Esophagus mucosa (tissue), 1 donor: ENCODE measurements at regions not wholly inside any gene's neighbourhood (a gene's known extent, or its start where the extent isn't known, plus 50 kb on each side); places are given as distances from the start of the nearest gene placed in this dataset.
A peak's percentile ranks its signal among the peaks of the same experiment; 100 is the strongest.

Experiments
- ATAC-seq: fragments of 200-7000 bp; cut with Tn5 transposase; one replicate; pipeline ENCODE4 v1.9.1; 2020
- donor health status: DM: yes; HTN: yes; CAD: no.

DNA sequence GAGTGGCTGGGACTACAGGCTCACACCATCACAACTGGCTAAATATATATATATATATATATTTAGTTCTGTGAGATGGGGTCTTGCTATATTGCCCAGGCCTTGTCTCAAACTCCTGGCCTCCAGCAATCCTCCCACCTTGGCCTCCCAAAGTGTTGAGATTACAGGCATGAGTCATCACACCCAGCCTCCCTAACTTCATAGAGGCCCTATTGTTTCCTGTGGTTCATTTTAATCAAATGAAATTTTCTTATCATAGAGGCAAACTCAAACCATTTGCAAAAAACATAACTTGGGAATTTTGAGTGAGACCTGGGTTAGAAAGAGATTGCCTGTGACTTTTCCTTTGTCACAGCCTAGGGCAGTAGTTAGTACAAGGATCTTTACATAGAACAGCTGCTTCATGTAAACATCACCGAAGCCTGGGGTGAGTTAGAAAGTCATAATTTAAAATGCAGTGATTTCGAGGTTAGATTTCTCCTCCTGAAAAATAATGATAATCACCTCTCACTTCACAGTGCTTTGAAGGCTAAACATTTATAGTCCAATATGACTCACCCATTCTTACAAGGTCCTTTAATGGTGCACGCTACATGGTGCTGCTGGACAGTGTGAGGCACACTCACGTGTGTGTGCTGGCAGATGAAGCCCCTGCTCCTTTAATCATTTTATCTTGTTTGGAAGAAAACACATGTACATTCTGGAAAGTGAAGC lies 188.9 kb downstream of the RHOU start:
- no peak for ATAC-seq

DNA sequence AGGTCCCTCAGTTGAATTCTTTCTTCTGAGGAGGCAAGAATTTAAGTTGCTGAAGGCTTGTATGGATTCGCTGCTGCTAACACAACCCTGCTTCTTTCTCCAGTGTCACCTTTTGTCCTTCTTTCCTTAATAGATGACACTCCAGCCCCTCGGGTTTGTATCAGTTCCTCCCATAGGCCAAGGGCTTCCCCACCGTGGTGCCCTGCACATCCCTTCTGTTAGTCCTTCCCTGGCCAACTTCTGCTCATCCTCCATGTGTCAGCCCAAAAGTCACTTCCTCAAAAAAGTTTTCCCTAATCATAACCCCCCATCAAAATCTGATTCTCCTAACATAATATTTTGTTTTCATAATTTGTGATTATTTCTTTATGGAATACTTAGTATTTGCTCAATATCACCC lies 190.4 kb downstream of the RHOU start:
- ATAC-seq: no peak

DNA sequence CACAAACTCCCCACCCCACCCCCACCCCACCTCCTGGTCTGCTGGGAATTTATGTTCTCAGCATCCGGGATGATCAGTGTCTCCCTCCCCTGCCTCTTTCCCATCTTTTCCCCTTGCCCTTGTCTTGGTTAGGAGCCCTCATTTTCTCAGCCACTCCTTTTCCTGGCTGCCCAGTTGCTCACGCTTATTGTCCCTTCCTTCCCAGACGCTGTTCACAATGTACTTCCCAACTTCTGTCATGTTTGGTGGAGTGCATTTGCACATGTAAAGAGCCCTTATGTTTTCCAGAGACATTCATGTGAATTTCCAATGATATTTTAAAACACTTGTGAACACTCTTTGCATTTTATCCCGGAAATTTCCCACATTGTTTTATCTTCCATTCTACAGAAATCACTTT lies 192.1 kb downstream of the RHOU start:
- ATAC-seq: no peak

DNA sequence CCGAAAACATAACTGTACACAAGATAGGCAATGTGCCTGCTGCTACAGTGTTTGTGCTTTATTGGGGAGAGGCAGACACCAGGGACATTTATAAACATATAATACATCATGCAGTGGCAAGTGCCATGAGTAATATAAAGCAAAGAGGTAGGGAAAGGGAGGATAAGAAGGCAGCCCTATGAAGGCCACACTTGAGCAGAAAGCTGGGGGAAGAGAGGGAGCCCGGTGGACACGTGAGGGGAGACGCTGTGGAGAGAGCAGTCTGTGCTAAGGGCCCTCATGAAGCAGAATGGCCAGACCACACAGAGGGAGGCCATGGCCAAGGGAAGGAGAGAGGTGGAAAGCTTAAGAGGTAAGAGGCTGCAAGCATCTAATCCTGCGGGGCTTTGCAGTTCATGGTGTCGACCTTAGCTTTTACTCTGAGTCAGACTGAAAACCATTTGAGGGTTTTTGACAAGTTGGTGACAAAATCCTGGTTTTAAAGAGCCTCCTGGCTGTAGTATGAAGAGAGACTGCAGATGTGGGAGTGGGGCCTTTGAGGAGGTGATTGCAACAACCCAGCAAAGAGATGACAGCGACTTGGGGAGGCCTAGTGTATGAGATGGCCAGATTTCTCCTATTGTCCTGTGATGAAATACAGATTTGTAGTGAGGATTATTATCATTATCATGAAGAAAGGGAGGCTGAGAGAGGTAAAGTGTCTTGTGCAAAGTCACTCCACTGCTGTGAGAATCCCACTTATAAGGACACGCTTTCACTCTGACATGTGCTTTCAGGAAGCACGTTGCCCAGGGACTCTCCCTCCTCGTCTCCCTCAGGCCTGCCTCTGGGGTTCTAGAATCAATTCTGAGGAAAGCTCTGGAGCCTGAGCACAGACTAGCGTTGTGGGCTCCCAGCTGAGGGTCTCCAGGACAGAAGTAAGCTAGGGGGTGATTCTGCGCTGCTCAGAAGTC lies 192.9 kb downstream of the RHOU start:
- ATAC-seq: no peak

DNA sequence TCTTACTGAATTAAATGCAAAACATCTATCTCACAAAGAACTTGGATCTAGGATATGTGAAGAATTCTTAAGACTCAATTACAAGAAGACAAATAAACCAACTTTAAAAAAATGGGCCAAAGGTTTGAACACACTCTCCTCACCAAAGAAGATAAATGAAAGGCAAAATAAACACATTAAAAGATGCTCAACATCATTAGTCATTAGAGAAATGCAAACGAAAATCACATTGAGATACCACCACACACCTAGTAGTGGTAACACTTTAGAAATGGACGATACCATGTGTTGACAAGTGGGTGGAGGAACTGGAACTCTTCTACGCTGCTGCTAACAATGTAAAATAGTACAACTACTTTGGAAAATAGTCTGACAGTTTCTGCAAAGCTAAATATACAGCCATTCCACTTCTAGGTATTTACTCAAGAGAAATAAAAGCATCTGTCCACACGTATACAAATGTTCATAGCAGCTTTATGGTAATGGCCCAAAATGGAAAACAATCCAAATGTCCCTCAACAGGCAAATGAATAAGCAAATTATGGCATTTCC lies 194.3 kb downstream of the RHOU start:
- no peak for ATAC-seq

DNA sequence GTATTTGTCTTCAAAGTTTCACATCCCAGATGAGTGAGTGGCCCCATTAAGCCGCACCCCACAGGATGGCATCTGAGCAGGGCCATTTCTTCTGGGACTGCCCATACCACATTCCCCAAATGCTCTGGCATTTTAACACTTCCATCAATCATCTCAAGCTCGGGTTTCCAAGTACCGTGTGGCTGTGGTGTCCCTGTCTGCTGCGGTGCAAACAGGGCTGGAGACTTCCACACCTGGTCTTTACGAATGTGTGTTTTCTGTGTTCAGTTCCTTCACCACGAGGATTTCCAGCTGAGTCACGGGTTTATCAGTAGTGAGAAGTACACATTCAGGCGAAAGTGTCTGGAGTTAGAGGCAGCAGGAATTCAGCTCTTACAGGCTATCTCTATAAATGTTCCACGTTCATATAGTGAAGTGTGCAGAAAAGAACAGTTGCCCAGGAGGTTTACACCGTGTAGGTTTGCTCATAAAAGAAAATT lies 195.2 kb downstream of the RHOU start:
- no peak for ATAC-seq

DNA sequence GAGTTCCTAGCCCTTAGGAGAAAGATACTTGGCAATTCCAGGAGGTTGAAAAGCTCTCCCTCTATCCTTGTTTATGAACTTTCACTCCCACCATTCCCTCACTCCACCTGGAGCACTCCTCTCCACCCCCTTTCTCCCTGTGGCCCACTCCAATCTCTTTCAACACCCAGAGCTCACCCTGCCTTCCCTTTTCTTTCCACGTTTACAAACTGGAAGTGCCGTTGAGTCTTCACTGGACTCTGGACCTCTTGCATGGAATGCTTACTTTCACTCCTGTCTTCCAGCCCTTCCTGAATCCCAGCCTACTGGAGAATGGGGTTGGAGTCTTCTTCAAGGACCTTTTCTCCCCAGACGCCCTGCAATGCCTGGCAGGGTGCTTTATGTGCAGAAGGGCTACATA lies 198.5 kb downstream of the RHOU start:
- no peak for ATAC-seq

DNA sequence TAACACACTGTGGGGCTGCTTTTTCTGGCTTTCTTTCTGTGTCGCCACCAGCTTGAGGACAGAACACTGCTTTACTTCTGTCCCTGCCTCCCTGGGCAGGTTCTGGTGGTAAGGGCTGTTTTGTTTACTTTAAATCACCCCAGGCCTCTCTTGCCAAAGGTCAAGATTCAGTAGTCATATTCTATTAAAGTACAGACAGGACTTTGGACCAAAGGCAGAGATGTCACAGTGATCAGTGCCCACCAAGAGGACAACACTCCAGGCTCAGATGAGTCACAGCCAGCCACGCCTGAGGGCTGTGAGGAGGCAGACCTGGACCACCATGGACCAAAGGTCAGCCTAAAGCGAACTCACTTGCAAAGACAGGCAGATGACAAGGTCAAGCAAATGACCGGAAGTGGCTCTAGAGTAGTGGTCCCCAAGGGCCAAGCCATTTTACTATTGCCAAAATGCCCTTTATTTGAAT lies 200.0 kb downstream of the RHOU start:
- ATAC-seq: no peak

DNA sequence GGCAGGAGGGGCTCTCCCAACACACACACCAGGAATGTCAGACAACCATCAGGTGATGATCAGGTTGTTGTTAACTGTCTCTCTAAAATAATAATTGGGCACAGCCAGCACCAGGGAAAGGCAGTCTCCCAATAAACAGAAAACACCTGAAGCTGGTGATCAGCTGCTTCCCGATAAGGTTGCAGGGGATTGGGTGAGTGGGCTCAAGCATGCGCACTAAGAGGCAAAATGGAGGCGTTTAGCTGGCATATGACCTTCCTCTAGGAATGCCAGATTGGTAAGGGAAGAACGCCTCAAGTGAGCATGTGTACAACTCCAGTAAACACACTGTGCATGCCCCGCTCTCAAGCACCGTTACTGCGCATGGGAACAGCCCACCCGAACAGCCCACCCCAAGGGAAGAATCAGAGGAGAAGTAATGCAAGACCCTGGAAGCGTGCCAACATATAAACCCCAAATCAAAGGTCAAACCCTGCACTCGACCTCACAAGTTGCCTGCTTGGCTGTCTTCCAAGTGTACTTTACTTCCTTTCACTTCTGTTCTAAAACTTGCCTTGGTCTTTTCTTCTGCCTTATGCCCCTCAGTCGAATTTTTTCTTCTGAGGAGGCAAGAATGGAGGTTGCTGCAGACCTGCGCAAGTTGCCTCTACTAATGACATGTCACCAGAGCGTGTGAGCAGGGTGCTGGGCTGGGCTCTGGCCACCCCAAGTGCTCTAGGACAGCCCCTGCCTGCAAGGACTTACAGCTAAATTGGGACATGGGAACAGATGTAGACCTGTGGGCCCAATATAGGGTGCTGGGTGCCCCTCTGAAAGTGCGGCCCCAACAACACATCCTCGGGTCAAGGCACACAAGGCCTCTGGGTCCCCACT lies 200.8 kb downstream of the RHOU start:
- no peak for ATAC-seq

DNA sequence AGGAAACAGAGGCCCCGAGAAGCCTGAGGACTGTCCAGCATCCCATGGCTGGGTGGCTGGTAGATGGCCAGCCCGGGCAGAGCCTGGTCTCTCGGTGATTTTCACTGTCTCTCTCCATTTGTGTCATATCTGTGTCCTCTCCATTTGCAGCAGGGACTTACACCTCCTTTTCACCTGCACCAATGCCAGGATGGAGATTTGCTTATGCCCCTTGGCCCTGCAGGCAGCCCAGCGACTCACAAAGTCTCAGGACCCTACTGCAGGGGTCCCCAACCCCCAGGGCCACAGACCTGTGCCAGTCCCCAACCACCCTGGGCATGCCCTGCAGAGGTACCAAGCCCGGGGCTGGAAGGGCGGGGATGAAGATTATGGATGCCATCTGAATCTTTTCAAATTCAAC lies 201.6 kb downstream of the RHOU start:
- no peak for ATAC-seq

DNA sequence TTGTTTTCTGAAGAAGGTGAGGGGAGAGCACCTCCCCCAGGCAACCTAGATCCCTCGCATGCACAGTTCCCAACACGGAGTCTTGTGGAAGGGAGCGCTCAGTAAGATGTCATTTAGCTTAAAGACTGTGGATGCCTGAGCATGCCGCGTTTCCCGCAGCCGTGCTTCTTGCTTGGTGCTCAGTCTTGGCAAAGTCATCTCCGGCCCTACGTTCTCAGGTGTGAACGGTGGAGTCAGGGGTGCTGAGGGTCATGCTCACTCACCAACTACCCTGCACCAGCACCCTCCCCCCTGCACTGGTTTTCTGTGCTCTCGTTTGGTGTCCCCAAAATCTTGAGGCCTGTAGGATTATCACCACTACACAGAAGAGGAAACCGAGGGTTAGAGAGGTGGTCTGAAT lies 202.1 kb downstream of the RHOU start:
- ATAC-seq: no peak

DNA sequence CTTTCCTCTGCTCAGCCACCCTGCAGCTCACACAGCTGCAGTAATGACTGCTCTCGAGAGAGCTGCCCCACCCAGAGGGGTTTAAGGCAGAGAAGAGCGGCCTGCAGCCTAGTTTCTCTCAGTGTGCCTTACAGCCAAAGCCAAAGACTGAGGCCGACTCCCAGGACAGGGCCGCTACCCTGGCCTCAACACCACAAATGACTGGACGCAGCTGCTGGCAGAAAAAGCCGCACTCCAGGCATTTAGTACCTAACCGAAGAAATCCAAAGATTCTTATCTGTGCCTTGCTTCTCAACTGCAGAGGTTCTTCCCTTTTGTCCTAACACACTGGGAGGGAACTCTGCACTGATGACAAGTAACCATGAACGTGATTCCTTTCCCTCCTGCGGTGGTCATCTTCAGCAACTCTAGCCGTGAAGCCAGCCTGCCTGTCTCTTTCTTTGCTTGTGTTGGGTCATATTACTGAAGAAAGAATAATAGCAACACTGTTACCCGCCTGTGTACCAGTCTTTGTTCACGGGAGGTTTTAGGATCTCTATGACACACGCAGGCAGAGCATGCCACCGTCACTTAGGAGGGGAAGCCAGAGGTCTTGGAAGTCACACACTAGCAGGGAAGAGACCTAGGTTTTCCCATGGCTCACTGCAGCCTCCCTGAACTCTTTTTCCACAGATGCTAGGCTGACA lies 202.7 kb downstream of the RHOU start:
- ATAC-seq: peak; percentile 25

DNA sequence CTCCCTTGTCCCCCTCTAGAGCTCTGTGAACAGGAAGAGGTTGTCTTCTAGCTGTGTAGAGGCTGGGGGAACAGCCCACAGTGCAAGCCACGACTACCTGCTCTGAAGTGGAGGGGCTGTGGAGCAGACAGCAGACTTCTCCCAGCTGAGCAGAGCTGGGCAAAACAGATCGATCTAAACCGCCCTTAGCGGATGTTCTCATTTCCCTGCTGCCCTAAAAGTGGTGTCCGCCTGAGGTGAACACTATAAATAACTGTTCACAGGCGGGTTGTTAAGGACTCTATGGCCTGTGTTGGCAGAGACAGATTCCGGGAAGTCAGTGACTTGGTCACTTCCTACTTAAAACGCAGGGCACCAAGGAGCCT lies 203.2 kb downstream of the RHOU start:
- ATAC-seq: peak; percentile 45

DNA sequence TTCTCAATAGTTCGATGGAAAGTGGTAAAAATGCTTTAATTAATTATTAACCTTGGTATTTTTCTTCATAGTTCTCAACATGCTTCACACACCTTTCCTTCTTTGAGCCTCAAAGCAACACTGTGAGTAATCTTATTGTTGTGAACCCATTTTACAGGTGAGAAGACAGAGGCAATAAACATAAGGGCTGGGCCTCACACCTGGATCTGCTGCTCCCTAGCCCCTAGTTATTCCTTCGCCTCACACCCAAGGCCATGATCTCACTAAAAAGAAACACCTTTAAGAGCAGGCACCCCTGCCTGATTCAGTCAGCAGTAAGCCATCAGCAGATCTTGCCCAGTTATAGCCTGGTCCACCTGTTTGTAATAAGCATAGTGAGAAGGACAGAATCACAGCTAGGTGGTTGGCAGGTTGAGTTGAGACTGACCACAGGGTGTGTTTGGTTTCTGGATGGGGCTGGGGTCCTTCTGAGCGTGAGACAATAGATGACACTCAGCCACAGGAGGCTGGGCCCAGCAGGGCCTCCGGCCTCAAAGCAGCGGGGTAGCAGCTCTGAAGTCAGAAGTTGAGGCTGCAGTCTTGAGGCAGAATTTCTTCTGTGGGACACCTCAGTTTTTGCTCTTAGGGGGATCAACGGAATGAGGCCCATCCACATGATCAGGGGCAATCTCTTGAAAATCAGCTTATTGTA lies 203.9 kb downstream of the RHOU start:
- ATAC-seq: no peak

DNA sequence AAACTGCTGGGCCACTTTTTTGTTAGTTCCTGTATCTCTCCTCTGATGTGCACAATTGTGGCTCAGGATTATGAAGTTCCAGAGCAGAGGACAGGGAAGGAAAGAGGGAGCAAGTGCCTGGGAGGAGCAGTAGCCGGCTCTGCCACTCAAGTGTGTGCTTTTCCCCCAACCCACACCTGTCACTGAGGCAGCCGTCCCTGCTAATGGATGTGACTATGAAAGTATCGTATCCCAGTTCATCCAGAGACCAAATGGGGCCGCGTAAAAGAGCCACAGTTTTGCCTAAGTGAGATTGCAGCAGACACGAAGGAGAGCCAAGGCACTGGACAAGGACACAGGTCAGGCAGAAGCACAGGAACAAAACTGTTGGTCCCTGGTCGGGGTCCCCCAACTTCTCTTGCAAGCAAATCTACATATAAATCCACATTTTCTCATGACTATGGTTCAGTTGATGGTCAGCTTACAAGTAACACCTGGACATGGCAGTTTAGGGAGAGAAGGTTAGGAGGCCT lies 204.7 kb downstream of the RHOU start:
- no peak for ATAC-seq

DNA sequence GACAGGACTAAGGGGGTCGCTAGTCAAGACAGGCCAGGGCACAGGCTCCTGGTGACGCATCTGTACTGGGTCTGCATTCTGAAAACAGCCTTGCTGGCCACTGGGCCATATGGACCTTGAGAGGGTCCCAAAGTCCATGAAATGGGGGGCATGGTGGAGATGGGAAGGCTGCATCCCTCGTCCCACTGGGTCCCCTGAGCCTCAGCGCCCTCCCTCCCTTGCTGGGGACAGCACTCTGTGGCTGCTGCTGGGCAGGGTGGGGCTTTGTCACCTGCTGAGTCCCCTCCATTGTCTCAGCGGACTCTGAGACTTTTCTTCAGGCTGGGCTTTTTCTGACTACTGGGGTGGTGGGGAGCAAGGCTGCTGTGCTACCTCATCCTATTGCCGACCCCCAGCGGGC lies 205.2 kb downstream of the RHOU start:
- ATAC-seq: no peak

DNA sequence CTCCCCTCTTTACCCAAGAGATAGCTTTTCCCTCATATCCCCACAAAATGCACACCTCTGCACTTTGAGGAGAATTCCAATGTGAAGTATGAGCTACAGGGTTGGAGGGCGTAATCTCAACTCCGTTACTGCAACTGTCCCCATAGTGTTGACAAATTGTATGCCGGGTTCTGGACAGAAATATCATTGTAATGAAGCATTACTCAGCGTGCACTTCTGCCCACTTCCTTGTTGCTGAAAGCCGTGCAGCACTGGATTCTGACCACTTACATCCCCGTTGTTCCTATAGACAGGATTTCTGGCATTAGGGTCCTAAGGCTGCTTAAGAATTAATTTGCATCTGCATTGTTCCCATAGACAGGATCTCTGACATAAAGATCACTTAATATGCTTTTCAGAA lies 205.6 kb downstream of the RHOU start:
- ATAC-seq: no peak

DNA sequence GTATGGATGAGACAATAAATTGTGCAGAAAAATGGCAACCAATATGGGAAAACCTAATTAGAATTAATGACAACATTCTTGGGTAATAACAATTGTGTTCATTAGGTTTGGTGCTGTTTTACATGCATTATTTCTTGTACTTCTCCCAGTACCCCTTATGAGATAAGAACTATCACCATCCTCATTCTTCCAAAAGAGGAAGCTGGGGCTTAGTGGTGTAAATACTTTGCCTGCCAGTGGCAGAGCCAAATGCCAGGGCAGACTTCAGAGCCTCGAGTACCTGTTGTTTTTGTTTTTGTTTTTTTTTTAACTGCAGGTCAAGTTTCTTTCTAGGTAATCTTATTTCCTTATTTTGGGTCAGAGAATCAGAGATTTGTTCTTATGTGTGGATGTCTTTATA lies 206.4 kb downstream of the RHOU start:
- no peak for ATAC-seq

DNA sequence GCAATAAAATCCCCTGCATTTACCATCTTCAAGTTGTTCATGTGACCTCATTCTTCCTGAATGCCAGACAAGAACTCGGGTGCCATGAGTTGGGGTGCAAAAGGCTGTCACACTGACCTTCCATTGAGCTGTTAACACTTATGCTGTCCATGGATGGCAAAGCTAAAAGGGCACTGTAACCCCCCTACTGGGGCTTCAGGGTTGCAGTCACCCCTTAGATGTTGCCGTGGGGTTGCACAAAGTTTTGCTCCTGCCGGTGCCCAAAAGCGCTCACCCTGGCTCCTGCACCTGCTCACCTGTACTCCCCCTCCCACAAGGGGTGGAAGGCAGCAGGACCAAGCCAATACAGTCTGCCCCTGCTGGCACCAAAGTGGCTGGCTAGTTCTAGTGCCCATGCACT lies 208.2 kb downstream of the RHOU start:
- no peak for ATAC-seq

DNA sequence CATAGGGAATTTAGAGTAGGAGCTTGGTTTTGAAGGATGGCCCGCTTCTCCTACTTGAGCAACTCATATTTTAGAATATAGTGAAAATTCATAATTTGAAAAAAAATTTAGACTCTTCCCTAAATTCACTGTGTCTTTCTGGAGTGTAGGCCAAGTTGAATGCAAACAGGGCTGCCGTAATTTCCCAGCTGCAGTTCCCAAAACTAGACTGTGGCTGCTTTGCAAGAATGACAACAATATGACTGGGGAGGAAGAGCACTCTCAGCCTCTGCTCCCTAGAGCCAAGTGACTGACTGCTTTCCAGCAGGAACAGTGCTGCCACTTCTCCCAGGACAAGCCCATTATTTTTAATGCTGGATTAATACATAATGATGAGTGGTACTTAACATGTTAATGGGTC lies 209.0 kb downstream of the RHOU start:
- ATAC-seq: no peak

DNA sequence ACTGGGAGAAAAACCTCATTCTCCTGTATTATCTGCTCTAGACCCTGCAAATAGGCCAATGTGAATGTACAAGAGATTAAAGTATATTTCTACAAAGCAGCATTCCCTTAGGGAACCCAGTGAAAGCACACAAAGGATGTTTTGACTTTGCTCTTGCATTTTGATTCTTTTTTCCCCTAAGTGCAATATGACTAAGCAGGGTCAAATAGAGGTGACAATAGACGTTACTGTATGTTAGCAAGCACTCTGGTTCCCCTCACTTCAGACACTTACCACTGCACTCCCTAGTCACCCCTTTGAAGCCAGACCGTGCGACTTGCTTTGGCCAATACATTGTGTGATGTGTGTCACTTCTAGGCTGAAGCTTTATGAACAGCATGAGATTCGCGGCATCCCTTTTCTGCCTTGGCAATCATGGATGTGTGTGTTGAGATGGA lies 209.7 kb downstream of the RHOU start:
- peak; percentile 25 for ATAC-seq
